H9 (cell line): ENCODE measurements at regions not wholly inside any gene's neighbourhood (a gene's known extent, or its start where the extent isn't known, plus 50 kb on each side); places are given as distances from the start of the nearest gene placed in this dataset.

Experiments
- DNase-seq: peaks from one replicate; pipeline ENCODE4 v3.0.0-alpha.2; 2017
- H2AFZ ChIP-seq: one replicate; pipeline ENCODE4 v1.6.1; 2013; ENCODE audit warnings: mild to moderate bottlenecking, low read length, control low read depth, moderate library complexity
- H2AK5ac ChIP-seq: 2 replicates; pipeline ENCODE4 v1.6.1; 2013; ENCODE audit warnings: low read length, control low read depth, mixed read lengths; ENCODE audit not compliant: insufficient read length
- H2BK120ac ChIP-seq: one replicate; pipeline ENCODE4 v1.6.1; 2013; ENCODE audit warnings: low read depth, mild to moderate bottlenecking, low read length, control low read depth, inconsistent platforms; ENCODE audit not compliant: poor library complexity, severe bottlenecking
- H2BK12ac ChIP-seq: 2 replicates; pipeline ENCODE4 v1.6.1; 2013; ENCODE audit warnings: low read length, control low read depth, mixed read lengths, low read depth; ENCODE audit not compliant: insufficient read length
- H2BK15ac ChIP-seq: 2 replicates; pipeline ENCODE4 v1.6.1; 2013; ENCODE audit warnings: low read depth, low read length, control low read depth
- H2BK20ac ChIP-seq: one replicate; pipeline ENCODE4 v1.6.1; 2013; ENCODE audit warnings: low read depth, mild to moderate bottlenecking, low read length, control low read depth, inconsistent platforms; ENCODE audit not compliant: poor library complexity, severe bottlenecking
- H2BK5ac ChIP-seq: 2 replicates; pipeline ENCODE4 v1.6.1; 2013; ENCODE audit warnings: low read length, control low read depth, mixed read lengths; ENCODE audit not compliant: insufficient read length
- H3K14ac ChIP-seq: 2 replicates; pipeline ENCODE4 v1.6.1; 2013; ENCODE audit warnings: low read length, control low read depth; ENCODE audit not compliant: insufficient read depth
- H3K18ac ChIP-seq: 2 replicates; pipeline ENCODE4 v1.6.1; 2013; ENCODE audit warnings: low read depth, mild to moderate bottlenecking, mixed read lengths, low read length, control low read depth; ENCODE audit not compliant: insufficient read length
- H3K23ac ChIP-seq: 2 replicates; pipeline ENCODE4 v1.6.1; 2013; ENCODE audit warnings: low read length, control low read depth, mixed read lengths, low read depth; ENCODE audit not compliant: insufficient read length
- H3K23me2 ChIP-seq: 2 replicates; pipeline ENCODE4 v1.6.1; 2013; ENCODE audit warnings: low read depth, mild to moderate bottlenecking, mixed read lengths, low read length, control low read depth; ENCODE audit not compliant: insufficient read length, poor library complexity, severe bottlenecking
- H3K27ac ChIP-seq: 2 replicates; pipeline ENCODE4 v1.5.1; 2013; ENCODE audit warnings: low read length, control low read depth, mixed read lengths, low read depth; ENCODE audit not compliant: insufficient read length
- H3K27me3 ChIP-seq: 2 replicates; pipeline ENCODE4 v1.6.1; 2013; ENCODE audit warnings: low read length, control low read depth, inconsistent platforms; ENCODE audit not compliant: insufficient read depth
- H3K4ac ChIP-seq: 2 replicates; pipeline ENCODE4 v1.6.1; 2013; ENCODE audit warnings: low read depth, mild to moderate bottlenecking, control low read depth, inconsistent platforms, low read length, moderate library complexity
- H3K4me1 ChIP-seq: 2 replicates; pipeline ENCODE4 v1.6.1; 2013; ENCODE audit warnings: low read length, control low read depth, inconsistent platforms; ENCODE audit not compliant: insufficient read depth
- H3K4me2 ChIP-seq: 2 replicates; pipeline ENCODE4 v1.6.1; 2013; ENCODE audit warnings: low read length, control low read depth, mixed read lengths; ENCODE audit not compliant: insufficient read length, insufficient read depth
- H3K56ac ChIP-seq: 2 replicates; pipeline ENCODE4 v1.6.1; 2013; ENCODE audit warnings: low read depth, mild to moderate bottlenecking, mixed read lengths, low read length, control low read depth; ENCODE audit not compliant: insufficient read length
- H3K79me1 ChIP-seq: 2 replicates; pipeline ENCODE4 v1.6.1; 2013; ENCODE audit warnings: low read depth, mild to moderate bottlenecking, moderate library complexity, low read length, control low read depth, inconsistent platforms; ENCODE audit not compliant: insufficient read depth, poor library complexity, severe bottlenecking
- H3K79me2 ChIP-seq: 2 replicates; pipeline ENCODE4 v1.6.1; 2013; ENCODE audit warnings: low read length, control low read depth, inconsistent platforms; ENCODE audit not compliant: insufficient read depth
- H3K9ac ChIP-seq: 2 replicates; pipeline ENCODE4 v1.6.1; 2013; ENCODE audit warnings: low read length, control low read depth, mixed read lengths; ENCODE audit not compliant: insufficient read length; ENCODE audit errors: extremely low read depth
- H3K9me3 ChIP-seq: one replicate; pipeline ENCODE4 v1.6.1; 2013; ENCODE audit warnings: low read depth, low read length, inconsistent platforms; ENCODE audit not compliant: control insufficient read depth
- H3T11ph ChIP-seq: one replicate; pipeline ENCODE4 v1.6.1; 2013; ENCODE audit warnings: mild to moderate bottlenecking, low read length, control low read depth, inconsistent platforms
- H4K20me1 ChIP-seq: one replicate; pipeline ENCODE4 v1.6.1; 2013; ENCODE audit not compliant: control insufficient read depth, insufficient read length, insufficient read depth
- H4K5ac ChIP-seq: 2 replicates; pipeline ENCODE4 v1.6.1; 2013; ENCODE audit warnings: low read depth, mild to moderate bottlenecking, mixed read lengths, low read length, control low read depth; ENCODE audit not compliant: insufficient read length
- H4K8ac ChIP-seq: replicated peaks from 2 replicates; pipeline ENCODE4 v1.6.1; 2013; ENCODE audit warnings: low read length, control low read depth, mixed read lengths, low read depth; ENCODE audit not compliant: insufficient read length
- H4K91ac ChIP-seq: 2 replicates; pipeline ENCODE4 v1.6.1; 2013; ENCODE audit warnings: low read depth, mild to moderate bottlenecking, moderate library complexity, mixed read lengths, low read length, control low read depth; ENCODE audit not compliant: insufficient read length
- H3K27ac Mint-ChIP-seq, 3 experiments: 2 replicates in 2 of 3; 3 replicates in 1 of 3; pipeline ENCODE4 v1.8.0; 2020 to 2021; ENCODE audit warnings: mixed read lengths in 3 of 3, mild to moderate bottlenecking in 1 of 3, moderate library complexity in 1 of 3
- H3K27me3 Mint-ChIP-seq: 2 replicates; pipeline ENCODE4 v1.8.0; 2021; ENCODE audit warnings: low read depth, mild to moderate bottlenecking, moderate library complexity, mixed read lengths
- H3K36me3 Mint-ChIP-seq, 3 experiments: 2 replicates in 2 of 3; 3 replicates in 1 of 3; pipeline ENCODE4 v1.8.0; 2020 to 2021; ENCODE audit warnings: low read depth in 3 of 3, mixed read lengths in 3 of 3; ENCODE audit not compliant: insufficient read depth in 1 of 3
- H3K4me1 Mint-ChIP-seq, 2 experiments: 2 replicates each; pipeline ENCODE4 v1.8.0; 2020; ENCODE audit warnings: mixed read lengths in 2 of 2
- H3K4me3 Mint-ChIP-seq, 2 experiments: 2 replicates in 1 of 2; 3 replicates in 1 of 2; pipeline ENCODE4 v1.8.0; 2020 to 2021; ENCODE audit warnings: mild to moderate bottlenecking in 2 of 2, mixed read lengths in 2 of 2, moderate library complexity in 1 of 2
- H3K9me3 Mint-ChIP-seq, 2 experiments: 2 replicates in 1 of 2; 3 replicates in 1 of 2; pipeline ENCODE4 v1.8.0; 2020; ENCODE audit warnings: mild to moderate bottlenecking in 2 of 2, mixed read lengths in 2 of 2, moderate library complexity in 1 of 2
- WGBS: extraction: QIAGEN DNeasy Blood & Tissue Kit; methylation state at CpG from one replicate; pipeline ENCODE4 v1.1.7; 2013; ENCODE audit warnings: missing lambda C conversion rate, low lambda C conversion rate, mixed read lengths; ENCODE audit not compliant: insufficient read length; ENCODE audit errors: extremely low coverage; 5-methylcytosine and 5-hydroxymethylcytosine counted together
- TF ChIP-seq, protein P1 (sequence below): fragments of 200-600 bp; sonication (generic); conservative IDR thresholded peaks from 3 replicates; pipeline ENCODE4 v1.8.0; 2021; ENCODE audit warnings: antibody characterized with exemption, mild to moderate bottlenecking

GRCh38 chr4:180169394-180169793 lies 2073.8 kb upstream of the TENM3 start:
- Histone ChIP-seq H3K4ac (no peak overlapping the region), H2BK12ac (no peak overlapping the region), H4K8ac (no peak overlapping the region), H4K5ac (no peak overlapping the region), H3K4me2 (no peak overlapping the region), H4K20me1 (no peaks in the 10 kb centered on the region), H3K27me3 (no peaks in the 10 kb centered on the region), H3K23ac (no peak overlapping the region), H3K27ac (no peak overlapping the region), H2BK20ac (no peak overlapping the region), H2AK5ac (no peak overlapping the region), H3T11ph (no peak overlapping the region), H4K91ac (no peak overlapping the region), H2AFZ (no peak overlapping the region), H2BK120ac (no peak overlapping the region), H3K4me1 (no peaks in the 10 kb centered on the region), H2BK15ac (no peak overlapping the region), H3K56ac (no peak overlapping the region), H3K79me2 (no peaks in the 10 kb centered on the region), H3K14ac (no peak overlapping the region), H3K9me3 (no peaks in the 10 kb centered on the region), H3K9ac (no peak overlapping the region), H3K23me2 (no peaks in the 10 kb centered on the region), H2BK5ac (no peak overlapping the region), H3K79me1 (no peaks in the 10 kb centered on the region), H3K18ac (no peak overlapping the region)
- no peaks in the 10 kb centered on the region for H3K9me3 Mint-ChIP-seq
- no CpG with 5 or more reads among the region's 3 CpGs for WGBS
- TF ChIP-seq, protein P1, sequence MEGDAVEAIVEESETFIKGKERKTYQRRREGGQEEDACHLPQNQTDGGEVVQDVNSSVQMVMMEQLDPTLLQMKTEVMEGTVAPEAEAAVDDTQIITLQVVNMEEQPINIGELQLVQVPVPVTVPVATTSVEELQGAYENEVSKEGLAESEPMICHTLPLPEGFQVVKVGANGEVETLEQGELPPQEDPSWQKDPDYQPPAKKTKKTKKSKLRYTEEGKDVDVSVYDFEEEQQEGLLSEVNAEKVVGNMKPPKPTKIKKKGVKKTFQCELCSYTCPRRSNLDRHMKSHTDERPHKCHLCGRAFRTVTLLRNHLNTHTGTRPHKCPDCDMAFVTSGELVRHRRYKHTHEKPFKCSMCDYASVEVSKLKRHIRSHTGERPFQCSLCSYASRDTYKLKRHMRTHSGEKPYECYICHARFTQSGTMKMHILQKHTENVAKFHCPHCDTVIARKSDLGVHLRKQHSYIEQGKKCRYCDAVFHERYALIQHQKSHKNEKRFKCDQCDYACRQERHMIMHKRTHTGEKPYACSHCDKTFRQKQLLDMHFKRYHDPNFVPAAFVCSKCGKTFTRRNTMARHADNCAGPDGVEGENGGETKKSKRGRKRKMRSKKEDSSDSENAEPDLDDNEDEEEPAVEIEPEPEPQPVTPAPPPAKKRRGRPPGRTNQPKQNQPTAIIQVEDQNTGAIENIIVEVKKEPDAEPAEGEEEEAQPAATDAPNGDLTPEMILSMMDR = no peak
- no peak overlapping the region for H3K27ac Mint-ChIP-seq
- no peak for DNase-seq
- H3K27me3 Mint-ChIP-seq = no peaks in the 10 kb centered on the region; the same call in 1 of the 2 replicates
- H3K36me3 Mint-ChIP-seq = no peaks in the 10 kb centered on the region
- peaks cover 10 to 12% of the 10 kb centered on the region in 2 experiments for H3K4me1 Mint-ChIP-seq
- no peak overlapping the region for H3K4me3 Mint-ChIP-seq
